HEK293 (cell line): ENCODE measurements at regions not wholly inside any gene's neighbourhood (a gene's known extent, or its start where the extent isn't known, plus 50 kb on each side); places are given as distances from the start of the nearest gene placed in this dataset.

ENCODE experiments used
- CTCF ChIP-seq: fragments of 450-650 bp; formaldehyde crosslinking; IDR thresholded peaks from 2 replicates; pipeline ENCODE4 v1.5.1; 2016; ENCODE audit warnings: missing biosample characterization, missing genetic modification characterization
- INSM2 ChIP-seq: fragments of 450-650 bp; formaldehyde crosslinking; IDR thresholded peaks from 2 replicates; pipeline ENCODE4 v1.5.1; 2016; ENCODE audit warnings: missing biosample characterization, missing genetic modification characterization
- PATZ1 ChIP-seq: fragments of 450-650 bp; formaldehyde crosslinking; IDR thresholded peaks from 2 replicates; pipeline ENCODE4 v1.5.1; 2016; ENCODE audit warnings: missing biosample characterization, missing genetic modification characterization
- PRDM1 ChIP-seq: fragments of 450-650 bp; formaldehyde crosslinking; IDR thresholded peaks from 2 replicates; pipeline ENCODE4; 2016; ENCODE audit warnings: missing biosample characterization, missing genetic modification characterization
- PRDM6 ChIP-seq: fragments of 450-650 bp; formaldehyde crosslinking; IDR thresholded peaks from 2 replicates; pipeline ENCODE4 v1.5.1; 2017; ENCODE audit warnings: missing biosample characterization, missing genetic modification characterization
- REST ChIP-seq: fragments of 450-650 bp; formaldehyde crosslinking; IDR thresholded peaks from 2 replicates; pipeline ENCODE4 v1.5.1; 2016; ENCODE audit warnings: missing biosample characterization, missing genetic modification characterization
- SP3 ChIP-seq: fragments of 450-650 bp; formaldehyde crosslinking; IDR thresholded peaks from 2 replicates; pipeline ENCODE4 v1.5.1; 2016; ENCODE audit warnings: missing biosample characterization, missing genetic modification characterization
- ZBTB11 ChIP-seq: fragments of 450-650 bp; formaldehyde crosslinking; conservative IDR thresholded peaks from 2 replicates; pipeline ENCODE4 v1.5.1; 2016; ENCODE audit warnings: low read depth, missing biosample characterization, missing genetic modification characterization
- ZNF19 ChIP-seq: fragments of 450-650 bp; formaldehyde crosslinking; IDR thresholded peaks from 2 replicates; pipeline ENCODE4; 2016; ENCODE audit warnings: missing biosample characterization, missing genetic modification characterization, low read depth
- ZNF302 ChIP-seq: fragments of 450-650 bp; formaldehyde crosslinking; IDR thresholded peaks from 2 replicates; pipeline ENCODE4 v1.5.1; 2016; ENCODE audit warnings: missing biosample characterization, missing genetic modification characterization, low read depth
- ZNF350 ChIP-seq: fragments of 450-650 bp; formaldehyde crosslinking; IDR thresholded peaks from 2 replicates; pipeline ENCODE4 v1.5.0; 2017; ENCODE audit warnings: missing biosample characterization, mild to moderate bottlenecking, missing genetic modification characterization
- ZNF354C ChIP-seq: fragments of 450-650 bp; formaldehyde crosslinking; IDR thresholded peaks from 2 replicates; pipeline ENCODE4 v1.5.1; 2016; ENCODE audit warnings: missing biosample characterization, missing genetic modification characterization, low read depth, borderline replicate concordance
- ZNF768 ChIP-seq: fragments of 450-650 bp; formaldehyde crosslinking; IDR thresholded peaks from 2 replicates; pipeline ENCODE4 v1.5.1; 2018; ENCODE audit warnings: missing biosample characterization, mild to moderate bottlenecking, missing genetic modification characterization

GRCh38 chr6:148677594-148678476, 69.0 kb upstream of the UST start:
- TF ChIP-seq CTCF, result no peak
- TF ChIP-seq PRDM6 (tag by site-specific recombination), result no peak
- no peak for TF ChIP-seq REST (tag by site-specific recombination)
- TF ChIP-seq INSM2 (tag by site-specific recombination), result no peak
- no peak for TF ChIP-seq ZBTB11 (tag by site-specific recombination)
- TF ChIP-seq PATZ1 (tag by site-specific recombination), result no peak
- TF ChIP-seq ZNF354C (tag by site-specific recombination), result no peak
- TF ChIP-seq ZNF302 (tag by site-specific recombination), result no peak
- TF ChIP-seq ZNF350 (tag by site-specific recombination), result no peak
- TF ChIP-seq PRDM1, result no peak
- TF ChIP-seq SP3, result no peak
- TF ChIP-seq ZNF19 (tag by site-specific recombination), result no peak
- no peak for TF ChIP-seq ZNF768 (tag by site-specific recombination)
